ENCODE measurements at regions not wholly inside any gene's neighbourhood (a gene's known extent, or its start where the extent isn't known, plus 50 kb on each side); places are given as distances from the start of the nearest gene placed in this dataset.

- TF ChIP-seq ARNTL (CRISPR knock-in tag; IDR thresholded peaks at IDR 0.05; ENCODE audit: borderline replicate concordance, low read depth) (no peak), TCF4 (CRISPR knock-in tag; IDR thresholded peaks at IDR 0.05; ENCODE audit: borderline replicate concordance) (no peak), TOX (CRISPR knock-in tag; IDR thresholded peaks at IDR 0.05; ENCODE audit: borderline replicate concordance) (no peak), PPARA (CRISPR knock-in tag; IDR thresholded peaks at IDR 0.05; ENCODE audit: borderline replicate concordance) (no peak), ZNF565 (CRISPR knock-in tag; conservative IDR thresholded peaks at IDR 0.05; ENCODE audit: low read depth) (no peak), ZFP3 (CRISPR knock-in tag; IDR thresholded peaks at IDR 0.05) (no peak), CREB5 (CRISPR knock-in tag; IDR thresholded peaks at IDR 0.05; ENCODE audit: low read depth) (no peak), SNAI2 (CRISPR knock-in tag; IDR thresholded peaks at IDR 0.05) (no peak), PATZ1 (CRISPR knock-in tag; IDR thresholded peaks at IDR 0.05; ENCODE audit: borderline replicate concordance) (no peak), POU6F1 (CRISPR knock-in tag; IDR thresholded peaks at IDR 0.05; ENCODE audit: borderline replicate concordance, low read depth) (no peak), ZNF8 (CRISPR knock-in tag; IDR thresholded peaks at IDR 0.05) (no peak)
Observed at GRCh38 chr13:65034266-65034665, 2195.9 kb downstream of the PCDH9 start.
